Fibroblast of peridontal ligament (primary cell): ENCODE measurements at regions not wholly inside any gene's neighbourhood (a gene's known extent, or its start where the extent isn't known, plus 50 kb on each side); places are given as distances from the start of the nearest gene placed in this dataset.

Experiments
- DNase-seq: peaks from one replicate; pipeline ENCODE4 v3.0.0-alpha.2; 2010; ENCODE audit errors: extremely low read depth

GRCh38 chr3:170780955-170781354 is 89.0 kb downstream of the RPL22L1 start:
- peak; percentile 61 for DNase-seq

- DNase-seq = no peak
Observed at GRCh38 chr3:170780471-170780870, 89.5 kb downstream of the RPL22L1 start.

DNA sequence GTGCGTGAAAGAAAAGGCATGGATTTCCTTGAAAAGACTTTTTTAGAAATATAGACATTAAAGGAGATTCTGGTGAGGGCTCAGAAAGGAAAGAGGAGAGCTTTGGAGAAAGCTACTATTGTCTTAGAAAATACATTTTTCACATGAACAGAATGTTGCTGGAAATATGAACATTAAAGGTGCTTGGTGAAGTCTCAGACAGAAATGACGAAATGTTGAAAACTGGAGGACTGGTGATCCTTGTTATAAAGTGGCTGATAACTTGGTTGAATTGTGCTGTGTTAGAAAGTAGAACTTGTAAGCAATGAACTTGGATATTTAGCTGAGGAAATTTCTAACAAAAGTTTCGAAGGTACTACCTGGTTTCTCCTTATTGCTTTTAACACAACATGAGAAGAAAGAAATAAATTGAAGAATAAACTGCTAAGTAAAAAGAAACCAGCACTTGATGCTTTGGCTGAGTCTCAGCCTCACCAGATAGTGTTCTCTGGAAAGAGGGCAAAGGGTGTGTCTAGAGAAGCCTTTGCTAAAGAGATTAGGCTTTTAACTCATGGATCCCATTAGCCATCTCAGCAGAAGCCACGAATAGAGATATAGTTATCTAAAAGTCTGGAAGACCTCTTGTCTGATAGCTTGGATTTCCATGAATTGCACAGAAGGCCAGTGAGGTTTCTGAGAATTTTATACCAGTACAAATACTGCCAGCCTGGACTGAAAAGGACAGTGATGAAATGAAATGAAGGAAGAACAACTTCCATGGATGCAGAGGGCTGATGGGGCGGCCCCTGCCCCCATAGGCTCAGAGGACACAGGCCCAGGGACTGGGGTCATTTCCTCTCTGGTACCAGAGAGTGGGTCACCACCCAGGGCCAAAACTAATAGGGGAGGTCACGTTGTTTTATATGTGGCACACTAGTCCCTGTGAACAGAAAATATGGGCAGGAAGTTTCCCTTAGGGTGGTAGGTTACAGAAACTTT is 91.5 kb downstream of the RPL22L1 start:
- DNase-seq = no peak

DNA sequence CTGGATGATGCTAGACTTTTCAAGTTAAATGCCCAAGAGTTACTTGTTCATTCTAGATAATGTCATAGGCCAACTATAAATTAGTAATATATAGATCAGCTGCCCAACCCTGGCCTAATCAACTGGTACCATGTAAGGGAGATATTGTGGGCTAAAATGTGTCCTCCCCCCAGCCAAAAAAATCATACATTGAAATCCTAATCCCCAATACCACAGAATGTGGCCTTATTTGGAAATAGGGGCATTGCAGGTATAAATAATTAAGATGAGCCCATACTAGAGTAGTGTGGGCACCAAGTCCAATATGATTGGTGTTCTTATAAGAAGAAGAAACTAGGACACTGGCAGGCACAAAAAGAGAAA is 92.5 kb downstream of the RPL22L1 start:
- DNase-seq = no peak

GRCh38 chr3:170776887-170777563 is 93.0 kb downstream of the RPL22L1 start:
- DNase-seq = no peak

DNA sequence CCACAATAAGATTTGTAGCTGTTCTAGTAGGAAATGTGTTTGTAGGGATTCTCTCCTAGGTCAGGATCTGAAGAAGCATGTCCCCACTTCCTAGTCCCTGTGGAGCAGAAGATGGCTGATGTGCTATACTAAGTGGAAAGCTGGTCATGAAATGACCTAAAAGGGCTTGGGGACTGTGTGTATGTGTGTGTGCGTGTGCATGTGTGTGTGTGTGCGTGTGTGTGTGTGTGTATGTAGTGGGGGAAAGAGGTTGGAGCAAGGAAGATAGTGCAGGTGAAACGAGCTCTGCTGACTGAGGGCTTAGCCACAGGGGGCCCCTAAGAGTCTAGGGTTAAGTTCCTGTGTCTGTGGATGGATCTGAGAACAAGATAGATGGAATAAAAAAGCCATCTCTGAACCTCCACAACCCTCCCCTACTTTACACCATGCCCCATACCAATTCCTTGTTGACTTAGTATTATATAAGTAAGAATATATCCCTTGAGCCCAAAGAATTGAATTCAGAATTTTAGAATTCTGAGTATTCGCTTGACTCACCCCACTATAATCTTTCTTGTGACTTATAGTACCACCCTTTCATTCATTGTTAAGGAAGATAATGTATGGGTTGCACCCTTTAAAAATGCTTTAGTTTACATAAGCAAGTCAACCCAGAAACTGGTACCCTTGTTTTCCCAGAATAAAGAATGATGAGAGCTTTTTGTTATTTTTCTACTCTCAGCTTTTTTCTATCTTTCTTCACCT is 96.1 kb downstream of the RPL22L1 start:
- no peak for DNase-seq

DNA sequence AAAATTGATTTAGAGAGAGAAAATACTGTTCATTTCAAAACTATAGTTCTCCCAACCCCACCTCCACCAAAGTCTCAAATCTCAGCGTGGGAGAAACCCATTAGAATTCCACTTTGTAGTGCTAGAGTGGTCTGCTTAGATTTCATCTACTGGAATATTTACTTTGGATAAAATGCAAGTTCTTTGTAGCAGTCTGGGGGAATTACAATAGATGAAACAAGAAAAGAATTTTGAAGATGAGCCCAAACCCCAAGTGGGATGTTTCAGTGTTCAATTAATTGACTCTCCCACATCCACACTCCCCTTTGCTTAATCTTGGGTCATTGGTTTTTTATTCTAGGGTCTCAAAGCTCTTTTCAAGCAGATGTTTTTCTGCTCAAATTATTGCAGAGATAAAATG is 97.8 kb downstream of the RPL22L1 start:
- DNase-seq = no peak

GRCh38 chr3:170768334-170768801 is 101.6 kb downstream of the RPL22L1 start:
- no peak for DNase-seq

GRCh38 chr3:170767576-170767941 is 102.4 kb downstream of the RPL22L1 start:
- no peak for DNase-seq

DNA sequence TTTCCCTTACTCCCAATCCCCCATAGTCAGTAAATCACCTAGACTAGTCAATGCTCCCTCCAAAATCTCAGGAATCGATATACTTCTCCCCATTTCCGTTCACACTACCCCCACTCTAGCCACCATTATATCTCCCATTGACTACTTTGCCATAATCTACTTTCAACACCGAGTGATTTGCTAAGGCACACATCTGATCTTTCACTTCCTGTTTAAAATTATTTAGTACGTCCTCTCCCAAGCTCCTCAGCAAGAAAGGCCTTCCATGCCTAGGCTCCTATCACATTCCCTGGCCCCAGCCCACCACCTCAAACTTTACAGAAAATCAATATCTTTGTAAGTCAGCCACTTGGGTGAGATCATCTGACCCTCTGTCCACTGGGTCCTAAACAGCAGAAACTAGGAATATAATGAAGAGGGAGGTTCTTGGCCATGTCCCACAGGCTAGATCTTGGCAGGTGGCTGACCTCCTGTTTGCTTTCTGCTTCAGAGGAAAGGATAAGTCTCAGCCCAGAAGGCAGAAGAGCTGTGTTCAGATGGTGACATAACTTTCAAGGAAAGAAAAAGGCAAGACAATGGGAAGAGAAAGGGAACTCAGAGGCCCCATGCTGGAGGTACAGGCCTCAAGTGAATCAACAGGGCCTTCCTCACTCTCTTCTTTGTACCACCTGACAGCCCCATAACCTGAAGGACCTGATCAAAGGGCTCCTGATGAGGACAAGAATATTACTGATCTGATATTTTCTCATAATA is 103.0 kb downstream of the RPL22L1 start:
- no peak for DNase-seq

DNA sequence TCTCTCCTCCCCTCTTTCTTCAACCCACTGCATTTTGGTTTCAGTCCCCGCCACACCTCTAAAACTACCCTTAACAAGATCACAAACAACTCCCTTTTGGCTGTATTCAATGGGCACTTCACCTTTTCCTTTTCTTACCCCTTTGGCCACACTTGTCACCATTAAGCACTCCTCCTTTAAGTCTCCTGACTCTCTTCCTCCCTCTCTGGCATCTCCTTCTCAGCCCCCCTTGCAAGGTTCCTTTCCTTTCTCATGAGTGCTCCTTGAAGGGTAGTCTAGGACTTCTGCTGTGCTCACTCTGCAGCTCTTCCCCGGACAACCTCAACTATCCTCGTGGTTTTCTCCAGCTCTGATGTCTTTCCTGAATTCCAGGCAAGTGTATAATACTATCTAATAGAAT is 103.7 kb downstream of the RPL22L1 start:
- no peak for DNase-seq

GRCh38 chr3:170765419-170766078 is 104.4 kb downstream of the RPL22L1 start:
- peak; percentile 47 for DNase-seq

DNA sequence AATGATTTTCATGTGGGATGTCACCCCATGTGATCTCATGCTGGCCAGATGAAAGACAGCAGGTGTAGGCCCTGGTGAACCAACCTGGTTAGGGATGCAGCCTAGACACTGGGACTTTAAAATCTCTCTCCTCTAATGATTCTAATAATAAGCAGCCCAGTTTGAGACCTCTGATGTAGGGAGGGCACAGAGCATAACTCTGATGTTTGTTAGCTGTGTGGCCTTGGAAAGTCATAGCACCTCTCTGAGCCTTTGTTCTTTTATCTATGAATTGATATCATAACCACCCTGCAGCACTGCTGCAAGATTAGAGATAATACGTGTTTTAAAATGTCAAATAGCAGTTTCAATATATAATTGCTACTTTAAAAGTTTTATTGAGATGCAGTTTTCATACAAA is 106.0 kb downstream of the RPL22L1 start:
- no peak for DNase-seq

GRCh38 chr3:170762064-170762463 is 107.9 kb downstream of the RPL22L1 start:
- DNase-seq = peak; percentile 53

DNA sequence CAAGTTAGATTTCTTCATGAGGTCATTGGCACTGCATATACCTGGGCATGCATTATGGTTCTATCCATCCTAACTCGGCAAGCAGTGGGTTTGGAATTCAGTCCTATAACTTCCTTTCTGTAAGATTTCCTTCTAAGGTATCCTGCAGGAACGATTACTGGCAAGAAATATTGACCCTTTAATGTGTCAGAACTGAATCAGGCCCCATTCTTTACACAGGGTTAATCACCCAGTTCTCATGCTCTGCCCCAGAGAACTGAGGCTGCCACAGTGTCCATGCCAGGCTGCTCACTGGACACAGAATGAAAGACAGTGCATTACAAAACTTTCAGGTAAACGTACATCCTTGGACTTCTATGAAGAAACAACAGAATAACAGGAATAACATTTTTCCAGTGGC is 108.9 kb downstream of the RPL22L1 start:
- no peak for DNase-seq

- DNase-seq = peak; percentile 82
Observed at GRCh38 chr3:170760174-170760526, 109.8 kb downstream of the RPL22L1 start.

GRCh38 chr3:170759511-170760173 is 110.4 kb downstream of the RPL22L1 start:
- DNase-seq = no peak

DNA sequence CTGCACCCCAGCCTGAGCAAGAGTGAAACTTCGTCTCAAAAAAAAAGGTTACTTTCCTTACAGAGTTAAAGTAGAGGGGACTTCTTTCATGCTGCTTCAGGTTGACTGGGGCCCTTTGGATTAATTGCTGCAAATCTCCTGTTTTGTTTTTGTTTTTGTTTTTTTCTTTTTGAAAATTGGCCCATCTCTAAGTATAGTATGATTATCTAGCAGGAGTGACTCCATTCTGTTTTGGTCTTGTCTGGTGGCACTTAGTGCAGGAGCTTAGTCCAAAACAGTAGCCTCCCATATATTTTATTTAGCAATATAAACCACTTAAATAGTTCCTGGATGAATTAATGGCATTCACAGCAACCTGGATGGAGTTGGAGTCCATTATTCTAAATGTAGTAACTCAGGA is 113.0 kb downstream of the RPL22L1 start:
- DNase-seq = no peak

- no peak for DNase-seq
Observed at GRCh38 chr3:170754311-170754693, 115.7 kb downstream of the RPL22L1 start.

DNA sequence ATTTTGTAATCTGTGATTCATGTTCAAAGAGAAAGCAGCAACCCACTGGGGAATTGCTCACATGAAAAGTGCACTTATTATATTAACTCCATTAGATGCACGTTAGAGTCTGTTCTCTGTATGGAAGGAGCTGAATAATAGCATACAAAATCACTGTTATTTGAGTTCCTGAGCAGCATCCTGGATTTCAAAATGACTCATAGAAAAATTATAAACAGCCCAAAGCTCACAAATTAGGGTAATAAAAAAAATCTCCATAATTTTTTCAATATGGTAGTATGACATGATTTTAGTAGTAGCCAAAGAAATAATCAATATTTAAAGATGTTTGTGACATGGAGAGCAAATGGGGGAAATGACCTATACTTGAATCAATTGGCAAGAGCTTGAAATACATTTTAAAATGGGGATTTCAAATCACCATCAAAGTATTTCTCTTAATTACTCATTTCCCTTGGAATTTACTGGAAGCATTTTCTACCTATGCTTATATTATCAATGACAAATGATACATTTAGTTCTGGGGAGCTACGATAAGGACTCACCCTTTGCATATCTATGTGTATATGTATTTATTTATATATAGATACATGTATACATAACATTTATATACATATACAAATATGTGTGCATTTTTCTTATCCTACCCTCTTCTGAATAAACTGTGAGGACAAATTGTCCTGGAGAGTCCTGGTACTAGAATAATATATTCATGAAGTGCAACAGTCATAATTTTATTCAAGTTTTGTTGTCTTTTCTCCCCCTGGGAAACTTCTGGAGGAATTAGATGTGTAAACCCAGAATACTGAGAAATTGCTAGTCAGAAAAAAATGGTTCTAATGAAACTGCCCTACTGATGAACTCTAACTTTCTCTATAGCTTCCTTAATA is 116.3 kb downstream of the RPL22L1 start:
- peak; percentile 66 for DNase-seq
